ENCODE measurements at regions not wholly inside any gene's neighbourhood (a gene's known extent, or its start where the extent isn't known, plus 50 kb on each side); places are given as distances from the start of the nearest gene placed in this dataset.
A peak's percentile ranks its signal among the peaks of the same experiment; 100 is the strongest.

GRCh38 chr17:77436058-77436442 lies 295.3 kb downstream of the SEC14L1 start:
- H4K20me1 ChIP-seq (ENCODE audit: insufficient read depth, low read length): peaks cover 80% of the 10 kb centered on the region
- TF ChIP-seq CTCF (IDR thresholded peaks at IDR 0.05; ENCODE audit: extremely low read depth, low read depth, low read length): no peak
- H3K27ac ChIP-seq (ENCODE audit: low read depth, low read length): peak overlapping the region; percentile 41
- no peak for DNase-seq (ENCODE audit: insufficient read length, low spot score, missing footprints)
- H3K4me1 ChIP-seq (ENCODE audit: insufficient read depth, low read length): peaks cover 42% of the 10 kb centered on the region
- H2AFZ ChIP-seq (ENCODE audit: low read length): no peak overlapping the region
- H3K27me3 ChIP-seq (ENCODE audit: insufficient read depth, low read length): no peaks in the 10 kb centered on the region
- peaks cover 12% of the 10 kb centered on the region for H3K36me3 ChIP-seq (ENCODE audit: insufficient read depth, low read length)
- H3K79me2 ChIP-seq (ENCODE audit: insufficient read depth, low read length): peaks cover 97% of the 10 kb centered on the region
- no peak overlapping the region for H3K4me2 ChIP-seq (ENCODE audit: insufficient read depth, low read length)
- no peaks in the 10 kb centered on the region for H3K9me3 ChIP-seq (ENCODE audit: low read depth, low read length)
- H3K4me3 ChIP-seq (ENCODE audit: insufficient read depth, low read length): no peak overlapping the region

- H3K36me3 ChIP-seq (ENCODE audit: insufficient read depth, low read length): peaks cover 9% of the 10 kb centered on the region
- H3K4me2 ChIP-seq (ENCODE audit: insufficient read depth, low read length): no peak overlapping the region
- H3K27ac ChIP-seq (ENCODE audit: low read depth, low read length): peak overlapping the region; percentile 45
- TF ChIP-seq CTCF (IDR thresholded peaks at IDR 0.05; ENCODE audit: extremely low read depth, low read depth, low read length): no peak
- DNase-seq (ENCODE audit: insufficient read length, low spot score, missing footprints): no peak
- H3K27me3 ChIP-seq (ENCODE audit: insufficient read depth, low read length): no peaks in the 10 kb centered on the region
- peaks cover 46% of the 10 kb centered on the region for H3K4me1 ChIP-seq (ENCODE audit: insufficient read depth, low read length)
- peaks cover 84% of the 10 kb centered on the region for H4K20me1 ChIP-seq (ENCODE audit: insufficient read depth, low read length)
- H3K79me2 ChIP-seq (ENCODE audit: insufficient read depth, low read length): peaks cover 97% of the 10 kb centered on the region
- no peak overlapping the region for H3K4me3 ChIP-seq (ENCODE audit: insufficient read depth, low read length)
- no peak overlapping the region for H2AFZ ChIP-seq (ENCODE audit: low read length)
- H3K9me3 ChIP-seq (ENCODE audit: low read depth, low read length): no peaks in the 10 kb centered on the region
Observed at GRCh38 chr17:77436481-77436880, 295.7 kb downstream of the SEC14L1 start.

- peaks cover 9% of the 10 kb centered on the region for H3K36me3 ChIP-seq (ENCODE audit: insufficient read depth, low read length)
- peaks cover 50% of the 10 kb centered on the region for H3K4me1 ChIP-seq (ENCODE audit: insufficient read depth, low read length)
- peaks cover 97% of the 10 kb centered on the region for H3K79me2 ChIP-seq (ENCODE audit: insufficient read depth, low read length)
- H3K27ac ChIP-seq (ENCODE audit: low read depth, low read length): peak overlapping the region; percentile 56
- H3K9me3 ChIP-seq (ENCODE audit: low read depth, low read length): no peaks in the 10 kb centered on the region
- H3K4me3 ChIP-seq (ENCODE audit: insufficient read depth, low read length): no peak overlapping the region
- no peaks in the 10 kb centered on the region for H3K27me3 ChIP-seq (ENCODE audit: insufficient read depth, low read length)
- no peak overlapping the region for H2AFZ ChIP-seq (ENCODE audit: low read length)
- H4K20me1 ChIP-seq (ENCODE audit: insufficient read depth, low read length): peaks cover 89% of the 10 kb centered on the region
- DNase-seq (ENCODE audit: insufficient read length, low spot score, missing footprints): no peak
- no peak for TF ChIP-seq CTCF (IDR thresholded peaks at IDR 0.05; ENCODE audit: extremely low read depth, low read depth, low read length)
- no peak overlapping the region for H3K4me2 ChIP-seq (ENCODE audit: insufficient read depth, low read length)
Observed at GRCh38 chr17:77437017-77437416, 296.2 kb downstream of the SEC14L1 start.

GRCh38 chr17:77437747-77438146 lies 297.0 kb downstream of the SEC14L1 start:
- no peak overlapping the region for H3K4me3 ChIP-seq (ENCODE audit: insufficient read depth, low read length)
- TF ChIP-seq CTCF (IDR thresholded peaks at IDR 0.05; ENCODE audit: extremely low read depth, low read depth, low read length): no peak
- no peak overlapping the region for H3K4me2 ChIP-seq (ENCODE audit: insufficient read depth, low read length)
- H3K27me3 ChIP-seq (ENCODE audit: insufficient read depth, low read length): no peaks in the 10 kb centered on the region
- peaks cover 9% of the 10 kb centered on the region for H3K36me3 ChIP-seq (ENCODE audit: insufficient read depth, low read length)
- peak overlapping the region; percentile 56 for H3K27ac ChIP-seq (ENCODE audit: low read depth, low read length)
- no peak overlapping the region for H2AFZ ChIP-seq (ENCODE audit: low read length)
- no peak for DNase-seq (ENCODE audit: insufficient read length, low spot score, missing footprints)
- peaks cover 95% of the 10 kb centered on the region for H3K79me2 ChIP-seq (ENCODE audit: insufficient read depth, low read length)
- peaks cover 51% of the 10 kb centered on the region for H3K4me1 ChIP-seq (ENCODE audit: insufficient read depth, low read length)
- H3K9me3 ChIP-seq (ENCODE audit: low read depth, low read length): no peaks in the 10 kb centered on the region
- H4K20me1 ChIP-seq (ENCODE audit: insufficient read depth, low read length): peaks cover 90% of the 10 kb centered on the region
